Right lobe of liver (tissue), 6 donors: ENCODE measurements at regions not wholly inside any gene's neighbourhood (a gene's known extent, or its start where the extent isn't known, plus 50 kb on each side); places are given as distances from the start of the nearest gene placed in this dataset.

ENCODE experiments used
- ATAC-seq, 4 donors: fragments of 200-7000 bp; cut with Tn5 transposase; one replicate each; pipeline ENCODE4 v1.9.1; 2020; ENCODE audit warnings: mild to moderate bottlenecking in 4 of 4, moderate library complexity in 4 of 4
- DNase-seq, 3 donors: peaks; one replicate each; pipeline ENCODE4 v3.0.0-alpha.2; 2020
- H3K27ac ChIP-seq, 3 donors: fragments of 200-600 bp; one replicate each; pipeline ENCODE4 v1.8.0; 2022
- H3K27me3 ChIP-seq, 2 donors: fragments of 200-600 bp; one replicate each; pipeline ENCODE4 v1.8.0; 2022
- H3K36me3 ChIP-seq, 4 donors: fragments of 200-600 bp; sonication (generic) in 1 of 4; one replicate each; pipeline versions ENCODE4 v1.5.1 to v1.8.0; 2017 to 2022; ENCODE audit warnings: control low read depth in 1 of 4
- H3K4me1 ChIP-seq, 4 donors: fragments of 200-600 bp; sonication (generic) in 1 of 4; one replicate each; pipeline versions ENCODE4 v1.5.1 to v1.8.0; 2017 to 2022; ENCODE audit warnings: control low read depth in 1 of 4
- H3K4me3 ChIP-seq, 3 donors: fragments of 200-600 bp; one replicate each; pipeline ENCODE4 v1.8.0; 2022
- H3K9me3 ChIP-seq, 4 donors: fragments of 200-600 bp; sonication (generic) in 1 of 4; one replicate each; pipeline versions ENCODE4 v1.5.1 to v1.8.0; 2017 to 2022; ENCODE audit warnings: control low read depth in 1 of 4
- CTCF ChIP-seq, 4 donors: fragments of 200-600 bp in 3 of 4; fragments of 450-650 bp in 1 of 4; IDR thresholded peaks; one replicate each; pipeline versions ENCODE4 v1.5.1 to v1.8.0; 2016 to 2022; ENCODE audit warnings: antibody characterized with exemption in 4 of 4, mild to moderate bottlenecking in 2 of 4
- POLR2A ChIP-seq: fragments of 450-650 bp; IDR thresholded peaks from one replicate; pipeline ENCODE4 v1.6.1; 2017; ENCODE audit warnings: antibody characterized with exemption, mild to moderate bottlenecking
- WGBS: methylation state at CpG from one replicate; pipeline ENCODE4 v1.1.6; 2018; ENCODE audit warnings: low coverage, low lambda C conversion rate; ENCODE audit not compliant: insufficient coverage; ENCODE audit errors: missing lambda C conversion rate; 5-methylcytosine and 5-hydroxymethylcytosine counted together
- intact Hi-C, 2 donors: fragments of 100-400 bp; cut with DNase I; formaldehyde crosslinking; loops; one replicate each; pipeline versions ENCODE4 v1.11.2 to v1.14.1; 2022
- donor health status: DM: no; HTN: yes; CAD: no.
- donor health status: DM: no; HTN: no; CAD: no.
- donor health status: DM: no; HTN: no; CAD: no.
- donor health status: DM: no; HTN: yes; CAD: no.
- donor health status: DM: no; HTN: yes; CAD: no.

- H3K36me3 ChIP-seq = no peaks in the 10 kb centered on the region
- intact Hi-C loops = no loop called here
- WGBS = 24% methylated on average over 1 of the region's 1 CpG
Measured at GRCh38 chr2:4576075-4576474, 872.7 kb downstream of the DCDC2C start.

GRCh38 chr2:4579977-4580376 lies 876.6 kb downstream of the DCDC2C start:
- 18% methylated on average over 3 of the region's 3 CpGs for WGBS
- no peak for TF ChIP-seq CTCF (IDR thresholded peaks at IDR 0.05)
- TF ChIP-seq POLR2A = no peak

More at GRCh38 chr2:4576075-4576474, 872.7 kb downstream of the DCDC2C start:
- ATAC-seq (no peak), DNase-seq (no peak)
- Histone ChIP-seq H3K9me3 (no peaks in the 10 kb centered on the region), H3K27ac (no peak overlapping the region), H3K4me3 (no peak overlapping the region), H3K27me3 (no peaks in the 10 kb centered on the region), H3K4me1 (no peaks in the 10 kb centered on the region)
- TF ChIP-seq CTCF (IDR thresholded peaks at IDR 0.05) (no peak), POLR2A (no peak)

GRCh38 chr2:4585057-4585635 lies 881.8 kb downstream of the DCDC2C start:
- intact Hi-C loops = no loop called here
- no peaks in the 10 kb centered on the region for H3K9me3 ChIP-seq
- H3K36me3 ChIP-seq = no peaks in the 10 kb centered on the region
- H3K27me3 ChIP-seq = no peaks in the 10 kb centered on the region
- ATAC-seq (no peak), DNase-seq (no peak)
- H3K27ac ChIP-seq = no peak overlapping the region
- no peak for TF ChIP-seq CTCF (IDR thresholded peaks at IDR 0.05)
- TF ChIP-seq POLR2A = no peak
- H3K4me1 ChIP-seq = no peaks in the 10 kb centered on the region
- no peak overlapping the region for H3K4me3 ChIP-seq
- WGBS = 38% methylated on average over 3 of the region's 3 CpGs

More at GRCh38 chr2:4579977-4580376, 876.6 kb downstream of the DCDC2C start:
- ATAC-seq = no peak
- Histone ChIP-seq H3K4me3 (no peak overlapping the region), H3K27ac (no peak overlapping the region), H3K4me1 (no peaks in the 10 kb centered on the region), H3K36me3 (no peaks in the 10 kb centered on the region), H3K9me3 (no peaks in the 10 kb centered on the region), H3K27me3 (no peaks in the 10 kb centered on the region)
- no peak for DNase-seq
- intact Hi-C loops = no loop called here

- TF ChIP-seq POLR2A (no peak), CTCF (IDR thresholded peaks at IDR 0.05) (no peak)
- DNase-seq (no peak), ATAC-seq (no peak)
- intact Hi-C loops = no loop called here
- Histone ChIP-seq H3K36me3 (no peaks in the 10 kb centered on the region), H3K27me3 (no peaks in the 10 kb centered on the region), H3K9me3 (no peaks in the 10 kb centered on the region), H3K4me1 (no peaks in the 10 kb centered on the region), H3K27ac (no peak overlapping the region), H3K4me3 (no peak overlapping the region)
- WGBS = 45% methylated on average over 2 of the region's 2 CpGs
Measured at GRCh38 chr2:4588606-4589005, 885.2 kb downstream of the DCDC2C start.

- WGBS = 56% methylated on average over 7 of the region's 7 CpGs
- Histone ChIP-seq H3K27ac (no peak overlapping the region), H3K27me3 (no peaks in the 10 kb centered on the region), H3K4me3 (no peak overlapping the region), H3K9me3 (no peaks in the 10 kb centered on the region), H3K36me3 (no peaks in the 10 kb centered on the region), H3K4me1 (no peaks in the 10 kb centered on the region)
- DNase-seq (no peak), ATAC-seq (no peak)
- intact Hi-C loops = no loop called here
- TF ChIP-seq CTCF (IDR thresholded peaks at IDR 0.05) (no peak), POLR2A (no peak)
Measured at GRCh38 chr2:4591261-4591660, 887.9 kb downstream of the DCDC2C start.
